NAMALWA (cell line): ENCODE measurements at regions not wholly inside any gene's neighbourhood (a gene's known extent, or its start where the extent isn't known, plus 50 kb on each side); places are given as distances from the start of the nearest gene placed in this dataset.

Source experiments
- DNase-seq: peaks from one replicate; pipeline ENCODE4 v3.0.0-alpha.2; 2015; ENCODE audit warnings: low spot score

- no peak for DNase-seq
Measured at GRCh38 chr14:25150401-25150800, 100.5 kb upstream of the STXBP6 start.

DNA sequence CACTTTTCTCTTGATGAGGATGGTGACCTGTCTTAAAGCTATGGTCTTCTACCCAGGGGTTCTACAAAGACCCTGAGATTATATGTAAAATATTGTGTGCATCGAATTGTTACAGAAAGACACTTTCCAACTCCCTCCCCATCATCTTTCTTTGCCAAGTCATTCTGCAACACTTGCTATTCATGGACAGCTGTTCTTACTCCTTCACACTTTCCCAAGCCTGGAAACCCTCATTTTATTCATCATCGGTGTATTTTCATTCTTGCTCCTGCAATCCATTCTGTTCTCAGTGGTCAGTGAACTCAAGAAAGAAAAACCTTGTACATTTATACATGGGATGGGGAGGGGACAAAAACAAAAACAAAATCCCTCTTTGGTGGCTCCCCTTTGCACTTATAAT, 90.5 kb upstream of the STXBP6 start:
- no peak for DNase-seq

DNA sequence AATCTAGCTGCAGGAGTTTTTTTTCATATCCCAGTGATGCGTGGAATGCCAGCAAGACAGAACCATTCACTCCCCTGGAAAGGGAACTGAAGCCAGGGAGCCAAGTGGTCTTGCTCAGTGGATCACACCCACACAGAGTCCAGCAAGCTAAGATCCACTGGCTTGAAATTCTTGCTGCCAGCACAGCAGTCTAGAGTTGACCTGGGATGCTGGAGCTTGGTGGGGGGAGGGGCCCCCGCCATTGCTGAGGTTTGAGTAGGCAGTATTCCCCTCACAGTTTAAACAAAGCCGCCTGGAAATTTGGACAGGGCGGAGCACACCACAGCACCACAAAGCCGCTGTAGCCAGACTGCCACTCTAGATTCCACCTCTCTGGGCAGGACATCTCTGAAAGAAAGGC, 86.9 kb upstream of the STXBP6 start:
- DNase-seq: no peak

GRCh38 chr14:25134184-25134583, 84.2 kb upstream of the STXBP6 start:
- DNase-seq: no peak

DNA sequence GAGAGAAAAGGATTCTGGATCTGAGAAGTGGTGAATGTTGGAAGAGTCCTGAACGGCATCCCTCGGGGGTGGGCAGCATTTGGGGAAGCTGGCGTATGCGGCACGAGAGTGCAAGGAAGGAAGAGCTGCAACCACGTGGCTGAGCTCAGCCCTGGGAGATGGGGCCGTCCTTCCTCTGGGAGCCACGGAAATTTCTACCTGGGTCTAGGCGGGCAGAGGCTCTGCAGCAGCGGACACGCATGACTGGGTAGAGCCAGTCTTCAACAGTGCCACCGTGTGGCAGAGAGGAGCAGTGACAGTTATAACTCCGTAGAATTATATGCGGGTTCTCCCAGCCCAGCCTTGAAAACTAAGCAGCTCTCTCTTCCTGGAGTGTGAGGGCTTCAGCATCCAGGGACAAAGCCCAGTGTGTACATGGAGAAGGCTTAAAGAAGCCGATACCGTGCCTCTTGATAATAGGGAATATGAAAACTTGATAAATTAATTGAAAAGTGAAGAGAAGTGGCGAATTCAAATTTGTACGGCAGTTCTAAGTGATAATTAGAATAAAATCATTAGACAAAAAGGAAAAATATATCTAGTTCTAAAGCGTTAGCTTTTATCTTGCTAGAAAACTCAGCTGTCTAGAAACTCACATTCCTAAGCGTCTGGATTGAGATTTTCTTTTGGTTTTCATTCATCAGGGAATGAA, 82.9 kb upstream of the STXBP6 start:
- DNase-seq: peak; percentile 66

- no peak for DNase-seq
Measured at GRCh38 chr14:25132094-25132493, 82.1 kb upstream of the STXBP6 start.

DNA sequence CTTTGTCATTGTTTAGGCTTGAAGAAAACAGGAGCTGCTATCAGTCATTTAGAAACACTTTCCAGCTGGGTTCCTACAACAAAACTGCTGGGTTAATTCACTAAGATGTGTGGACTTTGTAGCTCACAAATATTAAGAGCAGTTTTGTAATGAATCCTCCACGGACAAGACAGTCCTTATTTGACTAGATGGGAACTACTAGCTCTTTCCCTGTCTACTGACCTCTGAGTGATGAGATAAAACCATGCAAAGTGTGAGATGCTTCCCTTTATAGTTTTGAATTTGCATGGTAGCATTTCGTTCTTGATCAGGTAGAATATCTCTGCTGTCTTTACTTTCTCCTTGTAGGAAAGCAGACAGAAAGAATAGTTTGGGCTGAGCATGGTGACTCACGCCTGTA, 72.9 kb upstream of the STXBP6 start:
- no peak for DNase-seq

- DNase-seq: no peak
Measured at GRCh38 chr14:25122211-25122610, 72.3 kb upstream of the STXBP6 start.

DNA sequence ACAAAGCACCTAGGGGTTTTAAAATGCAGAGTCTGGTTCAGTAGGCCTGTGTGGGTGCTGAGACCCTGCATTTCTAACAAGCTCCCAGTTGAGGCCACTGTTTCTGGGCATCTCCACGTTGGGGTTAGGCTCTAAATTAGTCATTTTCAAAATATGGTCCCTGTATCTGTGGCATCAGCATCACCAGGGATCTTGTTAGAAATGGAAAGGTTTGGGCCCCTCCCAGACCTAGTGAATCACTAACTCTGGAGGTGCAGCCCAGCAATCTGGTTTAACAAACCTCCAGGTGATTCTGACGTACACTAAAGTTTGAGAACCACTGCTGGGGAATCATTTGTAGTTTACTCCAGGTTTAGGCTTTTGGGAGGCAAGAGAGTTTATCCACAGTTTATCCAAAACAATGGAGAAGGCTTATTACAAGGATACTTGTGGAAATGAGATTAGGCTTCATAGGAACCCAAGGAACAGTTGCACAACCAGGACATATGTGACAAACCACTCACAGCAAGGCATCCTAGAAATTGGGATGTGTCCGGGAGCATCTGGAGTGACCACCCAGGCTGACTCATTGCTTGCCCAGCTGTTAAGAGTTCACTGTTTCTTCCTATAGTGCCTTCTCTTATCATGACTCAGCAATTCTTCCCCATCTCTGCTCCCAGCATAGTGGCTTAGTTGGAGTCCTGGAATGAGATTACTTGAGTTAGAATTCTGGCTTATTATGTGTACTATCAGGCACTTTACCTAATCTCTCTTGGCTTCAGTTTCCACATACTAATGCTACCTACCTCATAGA, 71.6 kb upstream of the STXBP6 start:
- DNase-seq: no peak

- no peak for DNase-seq
Measured at GRCh38 chr14:25120261-25120660, 70.3 kb upstream of the STXBP6 start.

DNA sequence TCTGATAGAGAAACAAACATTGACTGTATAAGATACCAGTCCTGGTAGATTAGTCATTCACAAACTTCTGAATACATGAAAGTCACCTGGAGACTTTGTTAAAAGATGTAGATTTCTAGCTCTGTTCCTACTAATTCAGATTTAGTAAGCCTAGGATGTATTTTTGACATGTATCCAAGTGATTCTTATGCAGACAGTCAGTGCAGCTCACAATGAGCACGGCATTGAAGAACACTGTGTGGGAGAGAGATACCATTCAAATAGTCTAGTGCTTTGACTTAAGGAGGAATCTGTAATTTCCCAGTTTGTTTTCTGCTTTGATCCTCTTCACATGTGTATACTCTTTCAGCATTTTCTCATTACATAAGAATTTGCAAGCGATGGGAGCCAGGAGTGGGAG, 68.7 kb upstream of the STXBP6 start:
- no peak for DNase-seq

DNA sequence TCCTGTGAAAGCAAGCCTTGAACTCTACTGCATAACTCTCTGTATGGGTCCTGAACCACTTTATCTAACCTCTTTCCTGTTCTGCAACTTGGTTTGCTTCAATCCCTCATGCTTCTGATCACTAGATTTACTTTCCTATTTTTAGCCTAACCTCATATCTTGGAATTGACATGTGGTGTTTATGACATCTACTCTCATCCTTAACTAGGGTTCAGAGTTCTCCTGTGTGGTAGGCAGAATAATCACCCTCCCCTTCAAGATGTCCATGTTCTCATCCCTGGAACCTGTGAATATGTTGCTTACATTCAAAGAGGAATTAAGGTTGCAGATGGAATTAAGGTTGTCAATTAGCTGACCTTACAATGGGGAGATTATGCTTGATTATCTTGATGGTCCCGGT, 67.4 kb upstream of the STXBP6 start:
- no peak for DNase-seq

- DNase-seq: no peak
Measured at GRCh38 chr14:25116607-25117006, 66.7 kb upstream of the STXBP6 start.

- DNase-seq: no peak
Measured at GRCh38 chr14:25113394-25113793, 63.4 kb upstream of the STXBP6 start.

GRCh38 chr14:25111061-25111601, 61.2 kb upstream of the STXBP6 start:
- no peak for DNase-seq

DNA sequence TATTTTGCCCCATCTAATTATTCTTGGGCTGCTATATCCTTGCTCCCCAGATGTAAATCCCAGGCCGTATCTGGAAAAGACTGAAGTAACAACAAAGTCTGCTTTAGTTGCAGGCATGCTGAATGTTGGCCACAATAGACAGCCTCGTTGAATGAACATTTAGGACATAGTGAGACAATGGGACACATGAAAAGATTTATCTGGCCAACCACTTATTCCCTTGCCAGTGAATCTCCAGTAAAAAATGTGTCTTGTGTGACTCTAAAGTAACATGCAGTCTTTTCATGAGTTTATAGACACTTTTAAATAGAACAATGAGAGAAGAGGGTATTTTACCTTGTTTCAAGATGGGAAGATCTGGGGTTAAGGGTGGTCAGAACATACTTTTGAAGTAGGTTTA, 60.2 kb upstream of the STXBP6 start:
- no peak for DNase-seq

DNA sequence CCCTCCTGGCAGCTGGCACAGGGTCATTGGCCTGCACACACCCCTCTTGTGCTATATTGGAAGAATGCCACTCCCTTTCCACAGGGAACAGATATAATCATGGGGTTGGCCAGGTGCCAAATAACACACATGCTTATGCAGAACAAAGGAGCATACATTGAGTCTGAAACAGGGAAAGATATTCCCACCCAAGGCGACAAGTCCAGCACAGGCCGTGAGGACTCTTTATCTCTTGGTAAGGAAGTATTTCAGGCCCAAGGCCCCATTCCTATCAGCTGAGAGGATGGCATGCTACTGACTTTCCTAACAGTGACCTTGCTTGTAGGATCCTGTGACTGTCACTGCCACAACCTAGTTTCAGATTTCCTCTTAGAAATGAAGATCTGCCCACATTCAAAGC, 59.0 kb upstream of the STXBP6 start:
- DNase-seq: no peak

DNA sequence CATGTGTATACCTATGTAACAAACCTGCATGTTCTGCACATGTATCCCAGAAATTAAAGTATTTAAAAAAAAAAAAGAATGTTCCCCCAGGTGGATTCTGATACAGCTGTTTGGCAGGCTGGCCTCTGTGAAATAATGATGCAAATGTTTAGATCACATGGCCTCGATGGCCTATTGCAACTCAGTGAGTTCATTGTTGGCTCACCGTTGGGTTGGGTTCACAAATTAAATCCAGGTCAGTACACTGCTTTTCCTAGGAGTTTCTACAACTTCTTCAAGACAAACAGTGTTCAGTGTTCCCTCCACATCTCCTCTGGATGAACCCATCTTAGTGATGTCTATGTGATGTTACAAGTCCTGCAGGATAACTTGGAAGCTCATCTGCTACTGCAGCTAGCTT, 58.3 kb upstream of the STXBP6 start:
- DNase-seq: no peak

DNA sequence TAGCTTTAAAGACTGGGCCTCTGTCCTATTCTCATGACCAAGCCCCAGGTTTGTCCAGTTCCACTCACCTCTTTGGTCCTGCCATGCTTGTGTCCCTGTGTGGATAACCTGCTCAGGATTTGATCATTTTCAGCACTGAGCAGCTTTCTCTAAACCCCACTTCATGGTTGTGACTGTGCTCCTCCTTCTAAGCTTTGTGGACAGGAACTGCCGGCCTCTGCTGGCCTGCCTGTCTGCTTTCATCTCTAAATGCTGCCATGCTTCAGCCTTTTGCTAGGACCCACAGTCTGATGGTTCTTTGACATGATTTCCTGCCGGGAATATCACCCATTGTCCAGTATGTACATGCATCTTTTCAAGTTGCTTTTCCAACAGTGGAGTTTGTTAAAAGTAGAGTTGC, 53.9 kb upstream of the STXBP6 start:
- no peak for DNase-seq

DNA sequence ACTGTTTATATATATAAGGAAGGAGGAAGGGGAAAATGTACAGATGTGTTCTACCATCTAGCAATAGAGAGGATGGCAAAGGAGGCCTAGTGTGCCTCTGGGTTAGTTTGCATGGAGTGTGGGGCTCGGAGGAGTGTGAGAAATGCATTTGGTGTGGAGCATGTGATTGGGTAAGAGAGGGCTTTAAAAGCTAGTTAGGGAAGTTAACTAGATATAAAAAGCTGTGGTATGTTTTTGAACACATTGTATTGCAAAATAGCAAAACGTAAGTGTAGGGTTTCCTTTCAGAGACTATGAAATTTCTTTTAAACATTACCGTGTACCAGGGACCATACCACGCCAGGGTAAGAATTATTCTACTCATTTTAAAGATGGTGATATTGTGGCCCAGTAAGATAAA, 53.3 kb upstream of the STXBP6 start:
- no peak for DNase-seq

DNA sequence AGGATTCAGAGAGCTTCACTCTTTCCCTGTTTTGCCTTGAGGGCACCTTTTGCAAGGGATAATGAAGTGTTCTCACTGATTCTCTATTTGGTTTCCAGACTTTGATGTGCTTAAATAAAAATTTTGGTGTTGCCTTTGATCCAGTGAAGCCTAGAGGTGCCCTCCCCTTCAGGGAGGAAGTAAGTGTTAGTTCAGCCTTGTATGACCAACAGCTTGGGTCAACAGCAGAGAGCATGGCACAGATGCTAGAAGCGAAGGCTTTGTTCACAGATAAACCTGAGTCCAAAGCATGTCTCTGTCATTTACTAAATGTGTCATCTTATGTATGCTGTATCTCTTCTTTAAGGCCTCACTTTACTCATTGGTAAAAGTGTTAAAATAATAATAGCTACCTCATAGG, 52.8 kb upstream of the STXBP6 start:
- no peak for DNase-seq

DNA sequence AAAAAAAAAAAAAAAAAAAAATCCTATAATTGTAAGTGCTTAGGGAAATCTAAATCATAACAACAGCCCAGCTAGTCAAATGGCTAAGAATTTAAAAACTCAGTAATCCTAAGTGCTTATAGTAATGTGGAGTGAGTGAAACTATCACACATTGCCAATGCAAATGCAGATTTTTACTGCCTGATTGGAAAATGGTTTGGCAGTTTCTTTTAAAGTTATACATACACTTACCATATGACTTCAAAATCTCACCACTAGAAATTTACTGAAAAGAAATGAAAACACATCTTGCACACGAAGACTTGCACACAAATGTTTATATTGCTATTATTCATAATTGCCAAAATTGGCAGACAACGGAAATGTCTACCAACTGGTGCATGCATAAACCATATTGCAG, 51.3 kb upstream of the STXBP6 start:
- DNase-seq: no peak
